ENCODE measurements at regions not wholly inside any gene's neighbourhood (a gene's known extent, or its start where the extent isn't known, plus 50 kb on each side); places are given as distances from the start of the nearest gene placed in this dataset.

DNA sequence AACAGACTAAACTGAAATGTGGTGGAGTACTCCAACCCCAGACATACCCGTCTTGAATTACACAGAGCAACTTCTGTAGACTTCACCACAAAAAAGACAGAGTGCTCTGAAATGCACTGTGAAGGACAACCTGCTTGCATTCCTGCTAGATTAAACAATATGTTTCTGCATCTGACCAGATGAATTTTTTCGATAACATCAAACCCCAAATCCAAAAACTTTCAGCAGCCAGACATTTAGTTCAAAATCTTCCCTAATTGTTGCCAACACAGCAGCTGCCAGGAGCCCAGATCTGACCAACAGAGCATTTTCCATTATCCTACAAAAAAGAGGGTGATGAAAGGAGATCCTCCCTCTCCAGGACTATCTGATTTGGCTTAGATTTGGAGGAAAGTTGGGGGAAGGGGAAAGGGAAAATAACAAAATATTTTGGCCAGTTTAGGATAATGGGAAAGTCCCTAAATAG lies 356.5 kb downstream of the PDGFC start:
- no peak for TF ChIP-seq CTCF (IDR thresholded peaks at IDR 0.05)
- TF ChIP-seq POLR2AphosphoS5 (IDR thresholded peaks at IDR 0.05): no peak
- no peak for TF ChIP-seq EP300 (IDR thresholded peaks at IDR 0.05)
- TF ChIP-seq POLR2A (IDR thresholded peaks at IDR 0.05): no peak

Measured in sigmoid colon (tissue), 4 donors.